DOHH2 (cell line): ENCODE measurements at regions not wholly inside any gene's neighbourhood (a gene's known extent, or its start where the extent isn't known, plus 50 kb on each side); places are given as distances from the start of the nearest gene placed in this dataset.

Source experiments
- EZH2phosphoT487 ChIP-seq: fragments of 200-600 bp; sonication (generic); IDR thresholded peaks from 2 replicates; pipeline ENCODE4 v1.6.1; 2017; ENCODE audit warnings: borderline replicate concordance, mild to moderate bottlenecking, antibody characterized with exemption, low read length, moderate library complexity, mixed read lengths
- TF ChIP-seq, protein P1 (sequence below): fragments of 200-600 bp; sonication (generic); IDR thresholded peaks from one replicate; pipeline ENCODE4 v1.5.1; 2014; ENCODE audit warnings: antibody characterized with exemption, mild to moderate bottlenecking, low read depth, low read length; ENCODE audit not compliant: poor library complexity, severe bottlenecking

DNA sequence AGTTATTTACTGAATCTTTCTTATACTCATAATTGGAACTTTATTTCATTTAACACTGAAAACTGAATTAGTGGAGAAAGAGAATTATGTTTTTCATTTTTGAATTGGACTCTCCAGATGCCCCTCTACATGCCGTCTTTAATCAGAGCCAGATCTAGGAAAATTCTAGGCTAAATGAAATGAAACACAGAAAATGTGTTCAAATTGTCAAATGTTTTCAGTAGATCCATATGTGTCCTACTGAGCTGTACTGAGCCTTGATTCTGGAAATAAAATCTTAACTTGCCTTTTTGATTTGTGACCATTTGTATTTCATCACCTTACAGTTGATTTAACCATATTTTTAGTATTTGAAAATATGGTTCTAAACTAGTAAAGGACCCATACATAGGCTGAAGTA is 64.0 kb upstream of the GK2 start:
- TF ChIP-seq, protein P1, sequence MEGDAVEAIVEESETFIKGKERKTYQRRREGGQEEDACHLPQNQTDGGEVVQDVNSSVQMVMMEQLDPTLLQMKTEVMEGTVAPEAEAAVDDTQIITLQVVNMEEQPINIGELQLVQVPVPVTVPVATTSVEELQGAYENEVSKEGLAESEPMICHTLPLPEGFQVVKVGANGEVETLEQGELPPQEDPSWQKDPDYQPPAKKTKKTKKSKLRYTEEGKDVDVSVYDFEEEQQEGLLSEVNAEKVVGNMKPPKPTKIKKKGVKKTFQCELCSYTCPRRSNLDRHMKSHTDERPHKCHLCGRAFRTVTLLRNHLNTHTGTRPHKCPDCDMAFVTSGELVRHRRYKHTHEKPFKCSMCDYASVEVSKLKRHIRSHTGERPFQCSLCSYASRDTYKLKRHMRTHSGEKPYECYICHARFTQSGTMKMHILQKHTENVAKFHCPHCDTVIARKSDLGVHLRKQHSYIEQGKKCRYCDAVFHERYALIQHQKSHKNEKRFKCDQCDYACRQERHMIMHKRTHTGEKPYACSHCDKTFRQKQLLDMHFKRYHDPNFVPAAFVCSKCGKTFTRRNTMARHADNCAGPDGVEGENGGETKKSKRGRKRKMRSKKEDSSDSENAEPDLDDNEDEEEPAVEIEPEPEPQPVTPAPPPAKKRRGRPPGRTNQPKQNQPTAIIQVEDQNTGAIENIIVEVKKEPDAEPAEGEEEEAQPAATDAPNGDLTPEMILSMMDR, result no peak
- TF ChIP-seq EZH2phosphoT487, result no peak
